Peyer's patch (tissue), 4 donors: ENCODE measurements at regions not wholly inside any gene's neighbourhood (a gene's known extent, or its start where the extent isn't known, plus 50 kb on each side); places are given as distances from the start of the nearest gene placed in this dataset.
"Not testable (repeated sequence)": the region's sequence is repeated elsewhere in the genome, so short reads cannot be mapped to it uniquely, and the experiment has no call there.

Source experiments
- DNase-seq, 3 donors: peaks; one replicate each; pipeline ENCODE4 v3.0.0-alpha.2; 2017 to 2019
- H3K27ac ChIP-seq, 4 donors: fragments of 200-600 bp; sonication (generic); one replicate each; pipeline ENCODE4 v1.5.1; 2016 to 2019
- H3K27me3 ChIP-seq, 2 donors: fragments of 200-600 bp; sonication (generic); one replicate each; pipeline ENCODE4 v1.5.1; 2019
- H3K36me3 ChIP-seq, 3 donors: fragments of 200-600 bp; sonication (generic); one replicate each; pipeline ENCODE4 v1.5.1; 2016 to 2019
- H3K4me1 ChIP-seq, 4 donors: fragments of 200-600 bp; sonication (generic); one replicate each; pipeline ENCODE4 v1.5.1; 2016 to 2019
- H3K4me3 ChIP-seq, 4 donors: fragments of 200-600 bp; sonication (generic); 1 replicate in 3 of 4; 2 replicates in 1 of 4; pipeline ENCODE4 v1.5.1; 2016 to 2019; ENCODE audit warnings: mild to moderate bottlenecking in 1 of 4
- H3K9me3 ChIP-seq, 4 donors: fragments of 200-600 bp; sonication (generic); one replicate each; pipeline ENCODE4 v1.5.1; 2016 to 2019; ENCODE audit warnings: mild to moderate bottlenecking in 1 of 4
- POLR2A ChIP-seq, 2 donors: fragments of 450-650 bp; IDR thresholded peaks; one replicate each; pipeline ENCODE4 v1.5.1; 2017; ENCODE audit warnings: antibody characterized with exemption in 2 of 2, mild to moderate bottlenecking in 2 of 2, moderate library complexity in 2 of 2
- TF ChIP-seq, protein P1 (sequence below), 6 experiments: fragments of 450-650 bp in 4 of 6; fragments of 200-600 bp in 2 of 6; sonication (generic) in 1 of 6; IDR thresholded peaks; one replicate each; pipeline ENCODE4 v1.5.1; 2017 to 2019; ENCODE audit warnings: antibody characterized with exemption in 6 of 6, mild to moderate bottlenecking in 3 of 6, moderate library complexity in 1 of 6

DNA sequence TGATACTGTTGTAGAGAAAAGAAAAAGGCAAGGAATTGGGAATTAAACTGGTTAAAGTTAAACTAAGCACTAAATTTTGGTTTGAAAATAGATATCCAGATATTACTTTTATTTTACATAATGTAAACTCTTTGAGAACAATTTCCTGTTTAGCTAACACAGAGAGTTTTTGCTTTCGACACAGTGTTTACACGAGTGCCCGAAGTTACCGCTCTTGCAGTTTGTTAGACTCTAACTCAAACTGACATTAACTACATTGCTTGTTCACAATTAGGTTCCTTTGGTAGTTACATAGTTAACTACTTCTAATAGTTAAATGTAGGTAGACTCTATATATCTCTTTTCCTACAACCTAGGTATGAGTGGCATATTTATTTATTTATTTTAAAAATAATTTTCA, 117.1 kb upstream of the CHD1 start:
- Histone ChIP-seq H3K4me3 (no peak overlapping the region), H3K9me3 (no peaks in the 10 kb centered on the region), H3K36me3 (no peaks in the 10 kb centered on the region), H3K27ac (no peak overlapping the region), H3K27me3 (no peaks in the 10 kb centered on the region), H3K4me1 (no peaks in the 10 kb centered on the region)
- TF ChIP-seq POLR2A (IDR thresholded peaks at IDR 0.05) = no peak
- TF ChIP-seq, protein P1, sequence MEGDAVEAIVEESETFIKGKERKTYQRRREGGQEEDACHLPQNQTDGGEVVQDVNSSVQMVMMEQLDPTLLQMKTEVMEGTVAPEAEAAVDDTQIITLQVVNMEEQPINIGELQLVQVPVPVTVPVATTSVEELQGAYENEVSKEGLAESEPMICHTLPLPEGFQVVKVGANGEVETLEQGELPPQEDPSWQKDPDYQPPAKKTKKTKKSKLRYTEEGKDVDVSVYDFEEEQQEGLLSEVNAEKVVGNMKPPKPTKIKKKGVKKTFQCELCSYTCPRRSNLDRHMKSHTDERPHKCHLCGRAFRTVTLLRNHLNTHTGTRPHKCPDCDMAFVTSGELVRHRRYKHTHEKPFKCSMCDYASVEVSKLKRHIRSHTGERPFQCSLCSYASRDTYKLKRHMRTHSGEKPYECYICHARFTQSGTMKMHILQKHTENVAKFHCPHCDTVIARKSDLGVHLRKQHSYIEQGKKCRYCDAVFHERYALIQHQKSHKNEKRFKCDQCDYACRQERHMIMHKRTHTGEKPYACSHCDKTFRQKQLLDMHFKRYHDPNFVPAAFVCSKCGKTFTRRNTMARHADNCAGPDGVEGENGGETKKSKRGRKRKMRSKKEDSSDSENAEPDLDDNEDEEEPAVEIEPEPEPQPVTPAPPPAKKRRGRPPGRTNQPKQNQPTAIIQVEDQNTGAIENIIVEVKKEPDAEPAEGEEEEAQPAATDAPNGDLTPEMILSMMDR (IDR thresholded peaks at IDR 0.05) = no peak
- no peak for DNase-seq

DNA sequence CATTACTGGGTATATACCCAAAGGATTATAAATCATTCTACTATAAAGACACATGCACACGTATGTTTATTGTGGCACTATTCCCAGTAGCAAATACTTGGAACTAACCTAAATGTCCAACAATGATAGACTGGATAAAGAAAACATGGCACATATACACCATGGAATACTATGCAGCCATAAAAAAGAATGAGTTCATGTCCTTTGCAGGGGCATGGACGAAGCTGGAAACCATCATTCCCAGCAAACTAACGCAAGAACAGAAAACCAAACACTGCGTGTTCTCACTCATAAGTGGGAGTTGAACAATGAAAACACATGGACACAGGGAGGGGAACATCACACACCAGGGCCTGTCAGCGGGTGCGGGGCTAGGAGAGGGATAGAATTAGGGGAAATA, 114.5 kb upstream of the CHD1 start:
- H3K27ac ChIP-seq, H3K9me3 ChIP-seq, H3K4me1 ChIP-seq, H3K36me3 ChIP-seq, H3K27me3 ChIP-seq, DNase-seq, H3K4me3 ChIP-seq: not testable (repeated sequence)

DNA sequence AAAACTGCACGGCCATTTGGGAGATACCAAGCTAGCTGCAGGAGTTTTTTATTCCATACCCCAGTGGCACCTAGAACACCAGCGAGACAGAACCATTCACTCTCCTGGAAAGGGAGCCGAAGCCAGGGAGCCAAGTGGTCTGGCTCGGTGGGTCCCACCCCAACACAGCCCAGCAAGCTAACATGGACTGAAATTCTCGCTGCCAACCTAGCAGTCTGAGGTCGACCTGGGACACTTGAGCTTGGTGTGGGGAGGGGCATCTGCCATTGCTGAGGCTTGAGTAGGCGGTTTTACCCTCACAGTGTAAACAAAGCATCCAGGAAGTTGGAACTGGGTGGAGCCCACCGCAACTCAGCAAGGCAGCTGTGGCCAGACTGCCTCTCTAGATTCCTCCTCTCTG, 108.9 kb upstream of the CHD1 start:
- no peaks in the 10 kb centered on the region for H3K36me3 ChIP-seq
- peak overlapping the region in 1 of 4 donors; percentile 57 for H3K27ac ChIP-seq
- TF ChIP-seq, protein P1 (IDR thresholded peaks at IDR 0.05) = no peak
- TF ChIP-seq POLR2A (IDR thresholded peaks at IDR 0.05) = no peak
- peak in 2 of 3 donors; percentile 71 to 84 for DNase-seq
- no peaks in the 10 kb centered on the region for H3K9me3 ChIP-seq
- no peaks in the 10 kb centered on the region for H3K27me3 ChIP-seq
- H3K4me1 ChIP-seq = peaks cover 0 to 13% (median 6%) of the 10 kb centered on the region in 4 donors
- H3K4me3 ChIP-seq = no peak overlapping the region

DNA sequence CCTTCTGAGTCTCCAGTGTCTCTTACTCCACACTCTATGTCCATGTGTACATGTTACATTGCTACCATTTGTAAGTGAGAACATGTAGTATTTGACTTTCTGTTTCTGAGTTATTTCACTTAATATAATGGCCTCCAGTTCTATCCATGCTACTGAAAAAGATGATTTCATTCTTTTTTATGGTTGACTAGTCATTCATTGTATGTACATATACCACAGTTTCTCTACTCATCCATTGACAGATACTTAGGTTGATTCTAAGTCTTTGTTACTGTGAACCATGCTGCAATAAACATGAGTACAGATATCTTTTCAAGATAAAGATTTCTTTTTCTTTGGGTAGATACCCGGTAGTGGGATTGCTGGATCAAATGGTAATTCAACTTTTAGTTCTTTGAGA, 107.1 kb upstream of the CHD1 start:
- Histone ChIP-seq H3K9me3 (no peaks in the 10 kb centered on the region), H3K27ac (no peak overlapping the region), H3K4me3 (no peak overlapping the region), H3K36me3 (no peaks in the 10 kb centered on the region), H3K4me1 (peaks cover 0 to 14% (median 7%) of the 10 kb centered on the region in 4 donors), H3K27me3 (no peaks in the 10 kb centered on the region)
- TF ChIP-seq, protein P1 (IDR thresholded peaks at IDR 0.05) = no peak
- no peak for TF ChIP-seq POLR2A (IDR thresholded peaks at IDR 0.05)
- no peak for DNase-seq

DNA sequence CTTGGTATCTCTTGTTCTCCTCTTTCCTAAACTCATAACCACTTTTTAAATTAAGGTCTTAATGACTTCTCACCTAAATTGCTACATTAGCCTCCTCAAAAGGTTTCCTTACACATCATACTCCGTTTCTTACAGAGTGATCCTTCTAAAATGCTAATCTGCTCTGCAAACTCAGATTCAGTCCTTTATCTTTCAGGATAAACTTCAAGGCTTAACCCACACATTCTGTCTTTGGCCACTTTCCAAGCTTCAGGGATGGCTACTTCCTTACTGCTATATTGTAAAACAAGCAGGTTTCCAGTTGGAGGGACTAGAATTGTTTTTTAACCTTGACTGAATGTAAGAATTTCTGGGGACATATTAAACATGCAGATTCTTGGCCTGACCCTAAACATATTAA, 105.5 kb upstream of the CHD1 start:
- no peaks in the 10 kb centered on the region for H3K27me3 ChIP-seq
- H3K36me3 ChIP-seq = no peaks in the 10 kb centered on the region
- TF ChIP-seq POLR2A (IDR thresholded peaks at IDR 0.05) = no peak
- TF ChIP-seq, protein P1 (IDR thresholded peaks at IDR 0.05) = no peak
- peak overlapping the region in 1 of 4 donors; percentile 70 for H3K27ac ChIP-seq
- H3K4me3 ChIP-seq = no peak overlapping the region
- no peak for DNase-seq
- no peaks in the 10 kb centered on the region for H3K9me3 ChIP-seq
- peaks cover 0 to 14% (median 7%) of the 10 kb centered on the region in 4 donors for H3K4me1 ChIP-seq

DNA sequence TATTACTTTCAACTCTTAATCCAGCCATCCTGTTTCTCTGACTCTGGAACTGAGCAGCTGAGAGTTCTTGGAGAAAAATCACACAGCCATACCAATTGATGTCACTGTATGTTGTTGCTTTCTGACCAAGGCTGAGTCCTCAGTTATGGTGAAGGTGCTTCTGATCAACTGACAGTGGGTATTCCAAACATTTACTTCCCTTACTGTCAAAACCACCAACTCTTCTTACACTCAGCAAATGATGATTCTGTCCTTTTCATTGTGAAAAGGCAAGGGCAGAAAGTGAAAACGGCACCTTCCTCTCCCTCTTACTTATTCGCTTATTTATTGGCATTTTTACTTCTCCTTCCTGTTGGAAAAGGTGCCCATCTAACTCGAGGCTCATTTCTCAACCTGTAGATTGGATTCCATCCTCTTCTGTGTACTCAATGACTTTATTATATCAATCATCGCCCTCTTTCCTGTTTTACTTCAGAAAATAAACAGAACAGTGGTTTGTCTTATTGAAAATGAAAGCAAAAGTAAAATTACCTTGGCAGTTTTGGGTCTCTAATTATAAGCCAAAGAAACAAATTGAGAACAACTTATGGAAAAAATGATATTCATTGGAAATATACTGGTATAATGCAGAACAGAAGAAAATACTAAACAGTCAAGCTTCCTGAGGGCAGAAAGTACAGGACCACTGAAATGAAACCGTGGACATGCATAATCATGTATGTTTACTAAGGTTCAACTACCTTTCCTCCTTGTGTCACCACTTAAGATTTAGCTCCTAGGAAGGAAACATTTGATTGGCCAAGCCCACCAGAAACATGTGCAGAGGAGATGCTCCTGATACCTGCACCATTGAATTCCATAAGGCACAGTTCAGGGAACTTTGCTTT, 104.5 kb upstream of the CHD1 start:
- no peak for TF ChIP-seq POLR2A (IDR thresholded peaks at IDR 0.05)
- TF ChIP-seq, protein P1 (IDR thresholded peaks at IDR 0.05) = no peak
- H3K27ac ChIP-seq = peak overlapping the region; percentile 70 to 82 (median 71)
- no peaks in the 10 kb centered on the region for H3K9me3 ChIP-seq
- H3K4me1 ChIP-seq = peaks cover 0 to 14% (median 7%) of the 10 kb centered on the region in 4 donors
- peak overlapping the region; percentile 12 to 48 (median 29) for H3K4me3 ChIP-seq
- no peak for DNase-seq
- H3K36me3 ChIP-seq = no peaks in the 10 kb centered on the region
- H3K27me3 ChIP-seq = no peaks in the 10 kb centered on the region
